ENCODE measurements at regions not wholly inside any gene's neighbourhood (a gene's known extent, or its start where the extent isn't known, plus 50 kb on each side); places are given as distances from the start of the nearest gene placed in this dataset.
"Not testable (repeated sequence)": the region's sequence is repeated elsewhere in the genome, so short reads cannot be mapped to it uniquely, and the experiment has no call there.

GRCh38 chr21:15124731-15125130, 59.9 kb upstream of the NRIP1 start:
- Histone ChIP-seq H3K9ac (ENCODE audit: insufficient read depth in 1 of 2, low read length in 2 of 2) (no peak overlapping the region), H3K4me1 (ENCODE audit: control insufficient read depth in 5 of 5, insufficient read depth in 5 of 5, low read length in 5 of 5) (peaks cover 0 to 7% (median 0%) of the 10 kb centered on the region in 5 donors), H3K9me3 (ENCODE audit: control insufficient read depth in 4 of 4, insufficient read depth in 3 of 4, low read length in 3 of 4) (no peaks in the 10 kb centered on the region), H3K27ac (ENCODE audit: low read depth in 1 of 2, low read length in 1 of 2) (no peak overlapping the region), H3K27me3 (ENCODE audit: control insufficient read depth in 3 of 3, insufficient read depth in 3 of 3, low read length in 2 of 3) (no peaks in the 10 kb centered on the region), H3K4me3 (no peak overlapping the region), H3K36me3 (ENCODE audit: control insufficient read depth in 4 of 4, insufficient read depth in 4 of 4, low read length in 4 of 4) (no peaks in the 10 kb centered on the region)
- TF ChIP-seq, protein P1, sequence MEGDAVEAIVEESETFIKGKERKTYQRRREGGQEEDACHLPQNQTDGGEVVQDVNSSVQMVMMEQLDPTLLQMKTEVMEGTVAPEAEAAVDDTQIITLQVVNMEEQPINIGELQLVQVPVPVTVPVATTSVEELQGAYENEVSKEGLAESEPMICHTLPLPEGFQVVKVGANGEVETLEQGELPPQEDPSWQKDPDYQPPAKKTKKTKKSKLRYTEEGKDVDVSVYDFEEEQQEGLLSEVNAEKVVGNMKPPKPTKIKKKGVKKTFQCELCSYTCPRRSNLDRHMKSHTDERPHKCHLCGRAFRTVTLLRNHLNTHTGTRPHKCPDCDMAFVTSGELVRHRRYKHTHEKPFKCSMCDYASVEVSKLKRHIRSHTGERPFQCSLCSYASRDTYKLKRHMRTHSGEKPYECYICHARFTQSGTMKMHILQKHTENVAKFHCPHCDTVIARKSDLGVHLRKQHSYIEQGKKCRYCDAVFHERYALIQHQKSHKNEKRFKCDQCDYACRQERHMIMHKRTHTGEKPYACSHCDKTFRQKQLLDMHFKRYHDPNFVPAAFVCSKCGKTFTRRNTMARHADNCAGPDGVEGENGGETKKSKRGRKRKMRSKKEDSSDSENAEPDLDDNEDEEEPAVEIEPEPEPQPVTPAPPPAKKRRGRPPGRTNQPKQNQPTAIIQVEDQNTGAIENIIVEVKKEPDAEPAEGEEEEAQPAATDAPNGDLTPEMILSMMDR (IDR thresholded peaks at IDR 0.05; ENCODE audit: control extremely low read depth, extremely low read depth), result no peak
- 75 to 87% methylated on average over 3 of the region's 3 CpGs for WGBS, 2 donors
- ATAC-seq (ENCODE audit: insufficient read depth, low FRiP score) (no peak), DNase-seq (peak in 1 of 3 donors; percentile 21)

GRCh38 chr21:15126948-15127347, 62.1 kb upstream of the NRIP1 start:
- H3K27ac ChIP-seq (ENCODE audit: low read depth in 1 of 2, low read length in 1 of 2), result no peak overlapping the region
- H3K9me3 ChIP-seq (ENCODE audit: control insufficient read depth in 4 of 4, insufficient read depth in 3 of 4, low read length in 3 of 4), result no peaks in the 10 kb centered on the region
- no peaks in the 10 kb centered on the region for H3K27me3 ChIP-seq (ENCODE audit: control insufficient read depth in 3 of 3, insufficient read depth in 3 of 3, low read length in 2 of 3)
- TF ChIP-seq, protein P1 (IDR thresholded peaks at IDR 0.05; ENCODE audit: control extremely low read depth, extremely low read depth), result no peak
- 58 to 60% methylated on average over 3 of the region's 3 CpGs for WGBS, 2 donors
- no peak overlapping the region for H3K4me3 ChIP-seq
- DNase-seq (no peak), ATAC-seq (ENCODE audit: insufficient read depth, low FRiP score) (no peak)
- H3K36me3 ChIP-seq (ENCODE audit: control insufficient read depth in 4 of 4, insufficient read depth in 4 of 4, low read length in 4 of 4), result no peaks in the 10 kb centered on the region
- H3K4me1 ChIP-seq (ENCODE audit: control insufficient read depth in 5 of 5, insufficient read depth in 5 of 5, low read length in 5 of 5), result peaks cover 0 to 7% (median 0%) of the 10 kb centered on the region in 5 donors
- H3K9ac ChIP-seq (ENCODE audit: insufficient read depth in 1 of 2, low read length in 2 of 2), result no peak overlapping the region

- Histone ChIP-seq H3K4me3 (no peak overlapping the region), H3K9ac (ENCODE audit: insufficient read depth in 1 of 2, low read length in 2 of 2) (no peak overlapping the region), H3K36me3 (ENCODE audit: control insufficient read depth in 4 of 4, insufficient read depth in 4 of 4, low read length in 4 of 4) (no peaks in the 10 kb centered on the region), H3K27ac (ENCODE audit: low read depth in 1 of 2, low read length in 1 of 2) (no peak overlapping the region), H3K9me3 (ENCODE audit: control insufficient read depth in 4 of 4, insufficient read depth in 3 of 4, low read length in 3 of 4) (no peaks in the 10 kb centered on the region), H3K27me3 (ENCODE audit: control insufficient read depth in 3 of 3, insufficient read depth in 3 of 3, low read length in 2 of 3) (no peaks in the 10 kb centered on the region), H3K4me1 (ENCODE audit: control insufficient read depth in 5 of 5, insufficient read depth in 5 of 5, low read length in 5 of 5) (peaks cover 0 to 4% (median 0%) of the 10 kb centered on the region in 5 donors)
- ATAC-seq (ENCODE audit: insufficient read depth, low FRiP score), result no peak
- DNase-seq, result no peak
- TF ChIP-seq, protein P1 (IDR thresholded peaks at IDR 0.05; ENCODE audit: control extremely low read depth, extremely low read depth), result no peak
Observed at GRCh38 chr21:15127437-15127836, 62.6 kb upstream of the NRIP1 start.

GRCh38 chr21:15128267-15128666, 63.5 kb upstream of the NRIP1 start:
- no peak overlapping the region for H3K4me3 ChIP-seq
- H3K9ac ChIP-seq (ENCODE audit: insufficient read depth in 1 of 2, low read length in 2 of 2), result no peak overlapping the region
- ATAC-seq (ENCODE audit: insufficient read depth, low FRiP score) (no peak), DNase-seq (no peak)
- H3K4me1 ChIP-seq (ENCODE audit: control insufficient read depth in 5 of 5, insufficient read depth in 5 of 5, low read length in 5 of 5), result peaks cover 0 to 4% (median 0%) of the 10 kb centered on the region in 5 donors
- H3K9me3 ChIP-seq (ENCODE audit: control insufficient read depth in 4 of 4, insufficient read depth in 3 of 4, low read length in 3 of 4), result no peaks in the 10 kb centered on the region
- TF ChIP-seq, protein P1 (IDR thresholded peaks at IDR 0.05; ENCODE audit: control extremely low read depth, extremely low read depth), result no peak
- H3K36me3 ChIP-seq (ENCODE audit: control insufficient read depth in 4 of 4, insufficient read depth in 4 of 4, low read length in 4 of 4), result no peaks in the 10 kb centered on the region
- H3K27me3 ChIP-seq (ENCODE audit: control insufficient read depth in 3 of 3, insufficient read depth in 3 of 3, low read length in 2 of 3), result no peaks in the 10 kb centered on the region
- WGBS, 2 donors, result 66 to 76% methylated on average over 1 of the region's 1 CpG
- no peak overlapping the region for H3K27ac ChIP-seq (ENCODE audit: low read depth in 1 of 2, low read length in 1 of 2)

GRCh38 chr21:15128714-15129113, 63.9 kb upstream of the NRIP1 start:
- not testable (repeated sequence) for H3K4me3 ChIP-seq; H3K27me3 ChIP-seq (ENCODE audit: control insufficient read depth in 3 of 3, insufficient read depth in 3 of 3, low read length in 2 of 3); H3K9me3 ChIP-seq (ENCODE audit: control insufficient read depth in 4 of 4, insufficient read depth in 3 of 4, low read length in 3 of 4); H3K4me1 ChIP-seq (ENCODE audit: control insufficient read depth in 5 of 5, insufficient read depth in 5 of 5, low read length in 5 of 5); H3K27ac ChIP-seq (ENCODE audit: low read depth in 1 of 2, low read length in 1 of 2); H3K36me3 ChIP-seq (ENCODE audit: control insufficient read depth in 4 of 4, insufficient read depth in 4 of 4, low read length in 4 of 4); H3K9ac ChIP-seq (ENCODE audit: insufficient read depth in 1 of 2, low read length in 2 of 2); DNase-seq; ATAC-seq (ENCODE audit: insufficient read depth, low FRiP score)

Data from lung (tissue), 11 donors.